ENCODE measurements at regions not wholly inside any gene's neighbourhood (a gene's known extent, or its start where the extent isn't known, plus 50 kb on each side); places are given as distances from the start of the nearest gene placed in this dataset.

DNA sequence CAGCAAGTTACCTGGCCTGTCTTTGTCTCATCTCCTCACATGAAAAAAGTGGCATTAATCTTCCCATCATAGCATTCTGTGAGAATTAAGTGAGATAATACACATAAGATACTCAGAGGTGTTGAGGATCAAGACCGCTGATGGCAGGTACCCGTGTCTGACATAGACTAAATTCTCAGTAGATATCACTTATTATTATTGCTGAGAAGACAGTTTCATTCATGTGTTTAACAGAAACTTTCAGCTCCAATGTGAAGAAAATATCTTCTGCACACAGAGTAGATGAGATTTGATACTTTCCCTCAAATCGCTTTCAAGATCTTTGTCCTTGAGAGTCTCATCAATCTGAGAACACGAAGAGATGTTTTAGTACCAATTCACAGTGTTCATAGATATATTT is 809.4 kb downstream of the TSN start:
- no peaks in the 10 kb centered on the region for H3K36me3 ChIP-seq (ENCODE audit: control insufficient read depth in 2 of 4, insufficient read depth in 4 of 4, low read length in 3 of 4)

More for the DNA sequence above, 809.4 kb downstream of the TSN start:
- no peak overlapping the region for H2BK120ac ChIP-seq (replicated peaks; ENCODE audit: low read depth, low read length)
- no peak overlapping the region for H3K9ac ChIP-seq (replicated peaks in 1 of 4; ENCODE audit: extremely low read depth in 1 of 4, low read depth in 3 of 4, low read length in 3 of 4)
- H2AK5ac ChIP-seq (ENCODE audit: low read depth, low read length), result no peak overlapping the region
- no peak overlapping the region for H3K27ac ChIP-seq (ENCODE audit: low read depth, low read length)
- no peak overlapping the region for H4K8ac ChIP-seq (ENCODE audit: extremely low read depth, insufficient read depth, low read length)
- H2BK5ac ChIP-seq (ENCODE audit: low read depth, low read length), result no peak overlapping the region
- no peaks in the 10 kb centered on the region for H4K20me1 ChIP-seq (replicated peaks in 1 of 2; ENCODE audit: control insufficient read depth in 1 of 2, insufficient read depth in 2 of 2, low read length in 2 of 2)
- 95% methylated on average over 4 of the region's 4 CpGs; no CpG with 5 or more reads in 1 of the 2 experiments for WGBS, 2 experiments (ENCODE audit: extremely low coverage in 1 of 2, insufficient coverage in 1 of 2, insufficient read length in 1 of 2, insufficient replicate concordance in 2 of 2, low coverage in 1 of 2, low lambda C conversion rate in 2 of 2, missing lambda C conversion rate in 1 of 2)
- CTCF ChIA-PET (ENCODE audit: partially characterized antibody), result interaction anchor here (1.1 to 1.4 kb wide), 2 partner anchors 8 to 33 kb away, joined by 3 to 6 read pairs; no protein-coding TSS in a partner anchor
- H4K91ac ChIP-seq (replicated peaks; ENCODE audit: insufficient read length, low read length), result no peak overlapping the region
- H2BK15ac ChIP-seq (ENCODE audit: low read length), result no peak overlapping the region
- H4K5ac ChIP-seq (ENCODE audit: insufficient read length, low read depth, low read length), result no peak overlapping the region
- H3K23me2 ChIP-seq (ENCODE audit: low read depth, low read length), result no peaks in the 10 kb centered on the region
- H3K79me2 ChIP-seq (ENCODE audit: control insufficient read depth in 1 of 2, insufficient read depth in 2 of 2, low read length in 2 of 2), result no peaks in the 10 kb centered on the region
- no peak overlapping the region for H3K23ac ChIP-seq (ENCODE audit: insufficient read length)
- H3K18ac ChIP-seq (ENCODE audit: extremely low read depth, low read length), result no peak overlapping the region
- no peaks in the 10 kb centered on the region for H3K4me1 ChIP-seq (replicated peaks in 1 of 4; ENCODE audit: control insufficient read depth in 3 of 4, insufficient read depth in 4 of 4, low read length in 3 of 4)
- no peak overlapping the region for H2BK20ac ChIP-seq (ENCODE audit: low read length)
- no peak overlapping the region for H3K56ac ChIP-seq (replicated peaks; ENCODE audit: insufficient read length, low read depth, low read length)
- no peaks in the 10 kb centered on the region for H3K9me3 ChIP-seq (ENCODE audit: insufficient read depth in 2 of 2, low read depth in 1 of 2, low read length in 1 of 2)
- DNase-seq (ENCODE audit: low read depth in 1 of 2, low spot score in 2 of 2) (no peak), FAIRE-seq (no peak)
- H3K27me3 ChIP-seq (replicated peaks in 1 of 4; ENCODE audit: control insufficient read depth in 3 of 4, extremely low read depth in 1 of 4, insufficient read depth in 3 of 4, low read length in 3 of 4), result no peaks in the 10 kb centered on the region
- POLR2A ChIA-PET (ENCODE audit: partially characterized antibody), result no interaction called here
- no peaks in the 10 kb centered on the region for H3K79me1 ChIP-seq (ENCODE audit: low read depth, low read length)
- no peak overlapping the region for H2AFZ ChIP-seq (ENCODE audit: low read length)
- no peak overlapping the region for H3K4me3 ChIP-seq (ENCODE audit: extremely low read depth in 1 of 4, insufficient read depth in 2 of 4, low read depth in 3 of 4, low read length in 4 of 4)
- H3K4ac ChIP-seq (replicated peaks; ENCODE audit: insufficient read length, low read depth, low read length), result no peak overlapping the region
- H3K14ac ChIP-seq (ENCODE audit: insufficient read length), result no peak overlapping the region
- H3K4me2 ChIP-seq (ENCODE audit: insufficient read depth in 1 of 2, low read depth in 2 of 2, low read length in 2 of 2), result no peak overlapping the region
- TF ChIP-seq TCF12 (IDR thresholded peaks at IDR 0.05; ENCODE audit: low read depth, low read length) (no peak), CTBP2 (IDR thresholded peaks at IDR 0.05; ENCODE audit: borderline replicate concordance, insufficient read depth, insufficient read length, low read length) (no peak), SIX5 (IDR thresholded peaks at IDR 0.05; ENCODE audit: low read depth, low read length) (no peak), KDM1A (IDR thresholded peaks at IDR 0.05; ENCODE audit: borderline replicate concordance, low read length) (no peak), RNF2 (IDR thresholded peaks at IDR 0.05; ENCODE audit: borderline replicate concordance, low read depth, low read length, missing control alignments, poor library complexity, severe bottlenecking) (no peak)
- TF ChIP-seq, protein P1, sequence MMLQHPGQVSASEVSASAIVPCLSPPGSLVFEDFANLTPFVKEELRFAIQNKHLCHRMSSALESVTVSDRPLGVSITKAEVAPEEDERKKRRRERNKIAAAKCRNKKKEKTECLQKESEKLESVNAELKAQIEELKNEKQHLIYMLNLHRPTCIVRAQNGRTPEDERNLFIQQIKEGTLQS (IDR thresholded peaks at IDR 0.05; ENCODE audit: insufficient read depth, low read depth, low read length), result no peak
- TF ChIP-seq, protein P2, sequence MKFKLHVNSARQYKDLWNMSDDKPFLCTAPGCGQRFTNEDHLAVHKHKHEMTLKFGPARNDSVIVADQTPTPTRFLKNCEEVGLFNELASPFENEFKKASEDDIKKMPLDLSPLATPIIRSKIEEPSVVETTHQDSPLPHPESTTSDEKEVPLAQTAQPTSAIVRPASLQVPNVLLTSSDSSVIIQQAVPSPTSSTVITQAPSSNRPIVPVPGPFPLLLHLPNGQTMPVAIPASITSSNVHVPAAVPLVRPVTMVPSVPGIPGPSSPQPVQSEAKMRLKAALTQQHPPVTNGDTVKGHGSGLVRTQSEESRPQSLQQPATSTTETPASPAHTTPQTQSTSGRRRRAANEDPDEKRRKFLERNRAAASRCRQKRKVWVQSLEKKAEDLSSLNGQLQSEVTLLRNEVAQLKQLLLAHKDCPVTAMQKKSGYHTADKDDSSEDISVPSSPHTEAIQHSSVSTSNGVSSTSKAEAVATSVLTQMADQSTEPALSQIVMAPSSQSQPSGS (IDR thresholded peaks at IDR 0.05; ENCODE audit: low read length), result no peak
- no peak overlapping the region for H2BK12ac ChIP-seq (ENCODE audit: low read depth, low read length)
